GM12891 (cell line): ENCODE measurements at regions not wholly inside any gene's neighbourhood (a gene's known extent, or its start where the extent isn't known, plus 50 kb on each side); places are given as distances from the start of the nearest gene placed in this dataset.

ENCODE experiments used
- PAX5 ChIP-seq: IDR thresholded peaks from 2 replicates; pipeline ENCODE4 v1.6.1; 2011; ENCODE audit warnings: low read length, moderate library complexity, mild to moderate bottlenecking; ENCODE audit not compliant: insufficient read depth, severe bottlenecking
- POLR2A ChIP-seq: IDR thresholded peaks from 2 replicates; pipeline ENCODE4 v1.6.1; 2011; ENCODE audit warnings: low read depth, low read length, control low read depth
- POLR2AphosphoS5 ChIP-seq: IDR thresholded peaks from 2 replicates; pipeline ENCODE4 v1.6.1; 2011; ENCODE audit warnings: low read depth, low read length, control low read depth
- POU2F2 ChIP-seq: IDR thresholded peaks from 2 replicates; pipeline ENCODE4 v1.6.1; 2011; ENCODE audit warnings: low read depth, mild to moderate bottlenecking, control low read depth, low read length, moderate library complexity
- SPI1 ChIP-seq: IDR thresholded peaks from 2 replicates; pipeline ENCODE4 v1.6.1; 2011; ENCODE audit warnings: low read depth, low read length, control low read depth
- TAF1 ChIP-seq: IDR thresholded peaks from 2 replicates; pipeline ENCODE4 v1.6.1; 2011; ENCODE audit warnings: low read depth, low read length, control low read depth

GRCh38 chrX:108945883-108946523, 209.6 kb upstream of the IRS4 start:
- no peak for TF ChIP-seq POLR2A
- no peak for TF ChIP-seq POLR2AphosphoS5
- no peak for TF ChIP-seq SPI1
- no peak for TF ChIP-seq TAF1
- TF ChIP-seq POU2F2, result no peak
- no peak for TF ChIP-seq PAX5
